GM18909 (cell line): ENCODE measurements at regions not wholly inside any gene's neighbourhood (a gene's known extent, or its start where the extent isn't known, plus 50 kb on each side); places are given as distances from the start of the nearest gene placed in this dataset.
A peak's percentile ranks its signal among the peaks of the same experiment; 100 is the strongest.

Experiments used
- ATAC-seq: cut with Tn5 transposase; IDR thresholded peaks from one replicate; pipeline ENCODE4 v1.9.1; 2021; ENCODE audit warnings: mild to moderate bottlenecking; ENCODE audit not compliant: unreplicated experiment, poor library complexity

DNA sequence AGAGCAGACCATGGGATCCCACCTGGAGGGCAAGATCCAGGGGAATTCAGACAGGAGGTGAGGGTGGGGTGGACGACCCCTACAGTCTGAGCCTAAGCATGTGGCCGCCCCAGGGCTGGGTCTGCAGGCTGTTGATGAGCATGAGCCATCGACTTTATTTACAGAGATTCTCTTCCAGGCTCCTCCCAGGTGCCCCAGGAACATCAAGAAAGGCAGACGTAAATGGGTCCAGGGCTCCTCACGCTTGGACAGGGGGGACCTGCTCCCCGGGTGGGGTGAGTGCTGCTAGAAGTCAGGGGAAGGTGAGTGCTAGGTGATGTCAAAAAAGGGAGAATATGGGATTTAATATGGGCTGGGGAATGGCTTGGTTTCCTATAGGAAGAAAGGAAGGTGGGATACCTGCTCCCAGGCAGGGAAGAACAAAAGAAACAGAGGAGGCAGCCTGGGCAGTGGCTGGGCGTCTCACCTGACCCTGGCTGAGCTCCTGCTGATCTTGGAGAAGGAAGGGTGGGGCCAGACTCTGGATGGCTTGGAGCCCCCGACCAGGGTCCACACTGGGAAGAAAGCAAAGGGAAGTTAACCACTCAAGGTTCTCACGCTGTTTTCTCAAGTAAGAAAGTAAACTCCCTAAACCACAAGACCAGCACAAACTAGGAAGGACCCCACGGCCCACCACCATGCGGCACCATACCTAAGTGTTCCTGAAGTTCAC lies 162.1 kb upstream of the SHH start:
- no peak for ATAC-seq

DNA sequence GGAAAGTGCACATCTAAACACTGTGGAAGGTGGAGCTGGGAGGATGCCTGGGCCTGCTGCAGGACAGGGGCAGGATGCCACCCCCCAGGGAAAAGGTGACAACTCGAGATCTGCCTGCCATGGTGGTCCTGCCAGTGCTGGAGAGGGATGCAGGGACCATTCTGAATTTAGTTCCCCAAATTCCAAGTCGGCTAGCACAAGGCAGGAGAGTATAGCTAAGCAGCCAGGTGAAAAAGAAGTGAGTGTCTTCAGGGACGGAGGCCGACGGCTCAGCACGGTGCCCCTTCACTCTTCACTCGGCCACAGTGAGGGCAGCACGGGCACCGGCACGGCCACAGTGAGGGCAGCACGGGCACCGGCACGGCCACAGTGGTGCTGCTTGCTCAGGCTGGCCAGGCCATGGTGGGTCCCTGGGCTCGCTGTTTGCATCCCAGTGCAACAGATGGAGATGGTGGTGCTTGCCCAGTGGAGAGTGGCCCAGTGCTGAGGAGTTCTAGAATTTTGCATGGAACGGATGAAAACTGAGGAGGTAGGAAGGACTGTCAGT lies 161.3 kb upstream of the SHH start:
- ATAC-seq, result no peak

DNA sequence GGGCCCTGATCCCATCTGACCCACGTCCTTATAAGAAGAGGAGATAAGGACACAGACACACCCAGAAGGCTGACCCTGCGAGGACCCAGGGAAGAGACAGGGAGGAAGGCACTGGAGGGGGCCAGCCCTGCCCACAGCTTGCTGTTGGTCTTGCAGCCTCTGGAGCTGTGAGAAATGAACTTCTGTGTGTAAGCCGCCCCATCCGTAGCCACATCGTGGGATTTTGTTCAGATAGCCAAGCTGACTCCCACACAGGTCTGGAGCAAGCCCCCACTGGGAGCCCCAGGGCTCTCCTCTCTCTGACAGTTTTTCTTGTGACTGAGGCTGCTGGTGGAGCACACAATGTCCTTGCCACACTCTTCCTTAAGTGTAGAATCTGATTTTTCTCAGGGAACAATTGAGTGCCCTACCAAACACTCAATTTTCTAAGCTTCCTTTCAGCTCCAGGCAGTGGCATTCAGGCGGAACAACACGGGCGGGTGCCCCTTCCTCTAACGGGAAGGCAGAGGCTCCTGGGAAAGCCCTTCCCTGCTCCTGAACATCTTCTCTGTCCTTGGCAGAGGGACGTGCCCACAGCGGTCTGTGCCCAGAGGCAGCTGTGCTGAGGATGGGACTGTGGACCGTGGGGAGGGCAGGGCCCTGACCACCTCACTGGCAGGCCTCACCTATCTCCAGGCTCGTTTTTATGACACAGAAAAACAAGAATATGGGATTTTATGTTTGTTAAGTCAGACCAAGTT lies 160.6 kb upstream of the SHH start:
- ATAC-seq, result no peak

DNA sequence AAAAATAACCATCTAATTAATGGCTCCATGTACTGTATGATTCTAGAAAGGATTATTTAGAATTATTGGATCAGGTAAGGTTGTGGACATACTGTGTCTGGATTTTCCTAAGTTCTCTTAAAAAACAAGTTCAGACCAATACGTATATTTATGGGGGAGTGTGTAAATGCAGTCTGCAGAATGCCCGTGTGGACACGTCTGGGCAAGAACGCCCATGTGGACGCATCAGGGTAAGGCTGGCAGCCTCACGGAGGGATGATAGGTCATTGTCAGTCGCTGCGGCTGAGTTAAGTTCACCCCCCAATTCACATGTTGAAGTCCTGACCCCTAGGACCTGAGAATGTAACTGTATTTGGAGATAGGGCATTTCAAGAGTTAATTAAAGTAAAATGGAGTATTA lies 160.0 kb upstream of the SHH start:
- ATAC-seq, result no peak

DNA sequence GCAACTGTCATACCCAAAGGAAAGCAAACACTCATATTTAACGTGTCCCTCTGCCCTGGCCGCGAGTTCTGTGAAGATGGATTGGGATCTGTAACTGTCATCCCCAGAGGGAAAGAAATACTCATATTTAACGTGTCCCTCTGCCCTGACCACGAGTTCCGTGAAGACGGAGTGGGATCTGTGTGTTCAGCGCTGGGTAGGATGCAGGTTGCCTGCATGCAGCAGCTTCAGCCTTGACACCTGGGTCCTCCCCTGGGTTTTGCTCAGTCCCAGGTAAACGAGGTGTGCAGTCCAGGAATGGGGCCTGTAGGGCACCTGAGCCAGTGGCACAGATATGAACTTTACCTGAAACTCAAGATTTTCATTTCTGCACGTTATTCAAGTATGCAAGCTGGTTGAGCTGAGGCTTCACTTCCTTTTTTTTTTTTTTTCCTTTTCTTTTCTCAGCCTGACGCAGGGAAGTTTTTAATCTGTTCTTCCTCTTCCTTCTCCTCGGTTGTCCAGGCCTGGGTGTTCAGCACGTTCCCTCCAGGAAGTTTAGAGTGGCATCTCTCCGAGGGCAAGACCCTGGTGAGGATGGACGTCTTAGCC lies 159.0 kb upstream of the SHH start:
- ATAC-seq, result no peak

DNA sequence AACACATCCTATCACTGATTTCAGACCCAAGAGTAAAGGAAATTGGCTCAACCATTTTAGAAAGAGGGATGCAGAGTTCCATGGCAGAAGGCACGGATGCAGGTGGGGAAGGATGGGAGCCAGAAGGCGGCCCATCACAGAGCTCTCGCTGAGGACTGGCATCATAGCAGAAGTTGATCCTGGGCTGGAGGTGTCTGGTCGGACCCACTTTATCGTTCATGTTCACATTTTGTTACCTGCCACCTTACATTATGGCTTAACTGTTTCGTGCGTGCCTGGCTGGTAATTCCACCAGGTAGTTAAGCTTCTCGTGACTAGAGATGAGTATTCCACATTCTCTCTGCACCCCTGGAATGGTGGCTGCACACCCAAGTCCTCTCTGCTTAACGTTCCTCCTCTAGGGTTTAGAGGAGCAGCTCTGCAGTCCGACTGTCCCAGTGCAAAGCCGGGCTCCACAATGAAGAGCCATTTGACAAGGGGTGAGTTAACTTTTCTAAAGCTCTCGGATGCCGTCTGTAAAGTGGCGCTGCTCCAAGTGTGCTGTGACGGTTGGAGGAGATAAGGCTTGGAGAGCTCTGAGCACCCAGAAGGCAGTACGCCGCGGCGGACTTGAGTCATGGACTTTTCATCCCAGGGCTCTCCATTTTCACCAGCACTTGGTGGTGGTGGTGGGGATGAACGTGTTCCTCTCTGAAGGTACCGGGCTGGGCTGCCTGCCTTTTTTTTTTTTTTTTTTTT lies 157.1 kb upstream of the SHH start:
- no peak for ATAC-seq

DNA sequence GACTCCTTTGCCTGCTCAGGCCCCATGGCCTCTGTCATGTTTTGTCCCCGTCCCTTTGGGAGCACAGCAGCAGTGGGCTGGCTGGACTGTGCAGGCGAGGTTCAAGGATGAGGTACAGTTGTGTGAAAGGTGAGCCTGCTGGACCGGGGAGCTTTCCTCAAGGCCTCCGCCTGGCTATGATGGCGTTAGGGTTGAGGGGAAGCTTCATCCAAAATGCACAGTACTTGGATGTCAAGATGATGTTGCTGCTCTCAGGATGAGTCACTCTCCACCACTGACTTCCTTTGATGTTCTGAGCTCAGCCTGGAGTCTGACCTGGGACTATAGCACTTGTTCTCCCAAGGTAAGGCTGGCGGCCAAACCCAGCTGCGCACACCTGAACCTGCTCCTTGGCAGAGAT lies 152.7 kb upstream of the SHH start:
- ATAC-seq, result no peak

DNA sequence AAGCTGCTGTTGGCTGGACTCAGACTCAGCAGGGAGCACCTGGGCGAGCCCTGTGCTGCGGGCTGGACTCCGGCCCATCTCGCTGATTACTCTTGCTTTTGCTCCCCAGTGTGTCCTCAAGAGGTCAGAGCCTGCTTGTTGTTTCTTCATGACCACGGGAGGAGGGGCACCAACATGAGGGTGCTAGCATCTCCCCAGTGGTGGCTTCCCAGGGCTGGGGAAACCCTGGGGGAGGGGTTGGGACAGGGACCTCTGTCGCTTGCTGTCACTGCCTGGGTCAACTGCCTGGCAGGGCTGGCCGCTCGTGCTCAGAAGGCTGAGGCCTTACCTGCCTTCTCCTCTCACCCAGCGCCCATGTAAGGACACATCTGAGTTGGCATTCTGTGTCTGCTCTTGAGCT lies 152.3 kb upstream of the SHH start:
- no peak for ATAC-seq

DNA sequence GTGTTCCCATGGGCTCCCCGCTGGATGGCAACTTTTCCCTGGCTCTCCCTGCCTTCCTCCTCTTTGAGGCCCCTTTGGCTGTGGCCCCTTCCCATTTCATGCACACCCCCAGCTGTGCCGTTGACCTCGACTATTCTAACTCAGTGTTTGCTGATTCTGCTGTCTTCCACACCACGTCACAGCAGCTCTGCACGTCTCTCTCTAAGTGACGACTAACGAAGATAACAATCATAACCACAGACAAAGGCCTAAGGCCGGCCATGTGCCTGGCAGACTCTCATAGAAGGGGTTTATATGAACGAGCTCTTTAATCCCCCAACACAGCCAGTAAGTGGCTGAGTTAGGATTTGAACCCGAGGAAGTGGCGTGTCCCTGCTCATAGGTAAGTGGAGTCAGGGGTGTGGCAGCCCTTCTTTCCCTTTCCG lies 151.5 kb upstream of the SHH start:
- no peak for ATAC-seq

DNA sequence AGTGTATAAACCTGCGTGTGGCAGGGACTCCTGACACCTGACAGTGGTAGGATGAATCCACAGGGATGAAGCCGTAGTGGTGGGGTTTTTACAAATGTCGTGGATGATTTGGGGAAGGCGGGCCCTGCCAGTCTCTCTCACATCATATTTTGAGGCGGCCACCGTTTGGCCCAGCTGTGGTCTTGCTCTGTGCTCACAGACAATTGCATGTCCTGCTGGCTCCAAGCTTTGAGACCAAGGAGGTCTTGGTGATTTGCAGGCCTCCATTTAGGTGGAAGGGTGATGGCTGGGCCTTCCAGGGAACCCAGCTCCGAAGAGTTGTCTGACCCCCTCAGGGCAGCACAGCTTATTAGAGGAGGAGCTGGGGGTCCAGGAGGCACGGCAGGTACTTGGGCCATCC lies 151.1 kb upstream of the SHH start:
- ATAC-seq, result no peak

DNA sequence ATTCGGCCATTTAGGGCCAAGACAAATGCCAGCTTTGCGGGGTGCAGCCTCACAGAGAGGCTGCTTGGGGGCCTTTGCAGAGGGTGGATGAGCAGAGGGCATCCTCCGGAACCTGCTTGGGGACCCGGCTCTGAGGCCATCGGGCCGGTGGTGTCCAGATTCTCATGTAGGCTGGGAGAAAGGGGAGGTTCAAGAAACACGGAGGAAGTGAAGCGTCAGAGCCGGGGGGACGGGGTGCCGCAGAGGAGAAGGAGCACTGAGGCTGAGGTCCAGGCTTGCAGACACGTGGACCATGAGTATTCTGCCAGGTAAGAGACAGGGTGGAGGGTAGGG lies 150.7 kb upstream of the SHH start:
- ATAC-seq, result no peak

DNA sequence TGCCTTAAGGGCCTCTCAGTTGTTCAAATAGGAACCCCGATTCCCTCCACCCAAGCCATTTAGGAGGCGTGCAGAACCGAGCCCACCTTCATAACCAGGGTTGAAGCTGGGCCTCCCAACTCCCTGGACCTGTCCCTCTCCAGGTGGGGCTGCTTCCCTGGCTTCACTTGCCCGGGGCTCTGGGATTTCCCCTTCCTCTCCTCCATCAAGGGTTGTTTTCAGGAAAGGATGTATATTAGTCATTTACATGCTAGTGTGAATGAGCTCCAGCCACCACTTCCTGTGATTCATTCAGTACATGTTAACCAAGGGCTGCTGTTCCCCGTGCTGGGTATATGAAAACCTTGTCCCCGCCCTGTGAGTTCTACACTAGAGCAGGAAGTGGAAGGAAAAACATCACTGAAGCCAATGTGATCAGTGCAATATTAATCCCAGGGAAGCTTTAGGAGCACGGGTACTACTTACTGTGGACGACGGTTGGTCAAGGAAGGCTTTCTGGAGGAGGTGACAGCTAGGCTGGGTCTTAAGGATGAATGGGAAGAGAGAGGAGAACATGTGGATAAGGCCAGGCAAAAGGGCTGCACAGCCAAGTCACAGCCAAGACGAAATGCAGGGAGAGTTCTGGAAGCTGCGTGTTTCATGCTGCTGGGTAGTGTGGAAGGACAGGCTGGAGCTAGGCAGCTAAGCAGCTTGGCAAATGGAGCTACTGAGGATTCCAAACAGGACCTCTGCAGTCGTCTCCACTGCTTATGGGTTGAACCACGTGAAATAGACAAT lies 150.1 kb upstream of the SHH start:
- ATAC-seq, result peak; percentile 46

DNA sequence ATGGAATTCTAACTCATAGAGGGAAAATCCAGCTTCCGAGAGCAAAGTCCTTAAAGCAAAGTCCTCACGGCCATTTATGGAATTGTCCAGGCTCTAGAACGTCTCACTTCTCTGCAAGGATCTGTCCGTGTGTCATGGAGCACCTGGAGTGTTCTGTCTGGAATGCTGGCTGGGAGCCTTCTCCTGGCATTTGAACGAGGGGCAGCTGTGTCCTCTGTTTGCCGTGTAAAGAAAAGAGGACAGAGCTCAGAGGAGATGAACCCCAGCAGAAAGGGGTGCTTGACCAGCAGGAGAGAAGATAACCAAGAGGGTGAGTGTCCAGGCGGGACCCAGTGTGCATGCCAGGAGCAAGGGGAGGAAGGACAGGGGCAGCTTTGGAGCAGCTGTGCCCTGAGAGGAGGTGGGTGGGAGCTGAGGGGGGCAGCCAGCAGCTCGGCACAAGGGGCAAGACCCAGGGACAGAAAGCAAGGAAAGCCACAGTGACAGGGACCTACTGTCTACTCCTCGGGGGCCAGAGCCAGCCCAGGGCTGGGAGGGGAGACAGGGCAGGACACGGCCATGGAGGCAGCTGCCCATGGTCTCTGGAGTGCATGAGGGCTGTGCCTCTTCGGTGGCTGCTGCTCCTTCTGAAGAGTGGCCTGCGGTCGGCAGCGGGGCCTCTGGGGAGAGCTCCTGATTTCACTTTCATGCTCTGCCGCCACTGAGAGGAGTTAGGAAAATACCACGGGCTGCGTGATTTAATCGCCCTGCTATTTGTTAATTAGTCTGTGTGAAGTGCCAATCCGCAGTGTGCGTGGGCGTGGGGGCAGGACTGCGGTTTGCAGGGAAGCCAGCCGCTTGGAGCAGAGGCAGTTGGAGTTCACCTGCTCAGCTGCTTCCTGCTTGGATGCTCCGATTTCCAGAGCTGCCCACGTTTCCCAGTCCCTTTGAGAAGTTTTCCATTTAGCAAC lies 149.3 kb upstream of the SHH start:
- ATAC-seq, result no peak

DNA sequence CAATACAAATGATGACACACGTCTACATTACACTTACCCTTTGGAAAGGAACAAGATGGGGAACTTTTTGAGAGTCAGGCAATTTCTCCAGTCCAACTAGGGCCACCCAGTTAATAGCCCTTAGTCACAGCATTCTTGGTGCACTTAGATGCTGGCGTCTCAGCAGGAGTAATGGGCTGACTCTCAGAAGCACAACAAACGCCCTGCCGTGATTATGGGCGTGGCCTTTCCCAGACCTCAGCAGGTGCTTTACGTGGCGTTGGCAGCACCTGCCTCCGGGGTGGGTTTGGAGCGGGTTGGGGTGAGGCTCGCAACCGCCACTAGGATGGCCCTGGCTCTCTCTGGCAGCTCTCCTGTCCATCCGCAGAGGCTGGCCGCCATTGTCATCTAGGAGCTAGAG lies 147.6 kb upstream of the SHH start:
- ATAC-seq, result no peak

DNA sequence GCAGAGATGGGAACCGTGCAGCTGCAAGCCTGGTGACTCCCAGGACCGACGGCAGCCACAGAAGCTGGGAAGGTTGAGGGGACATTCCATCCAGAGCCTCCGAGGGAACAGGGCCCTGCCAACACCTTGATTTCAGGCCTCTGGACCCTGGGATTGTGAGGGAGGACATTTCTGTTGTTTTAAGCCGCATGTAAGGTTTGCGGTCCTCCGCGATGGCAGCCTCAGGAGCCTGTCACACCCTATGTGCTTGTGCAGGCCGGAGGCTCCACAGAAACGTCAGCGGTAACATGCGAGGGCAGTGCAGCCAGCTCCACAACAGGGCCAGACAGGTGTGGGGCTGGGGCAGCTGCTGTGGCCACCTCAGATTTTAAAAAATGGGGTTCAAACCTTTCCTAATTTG lies 144.7 kb upstream of the SHH start:
- no peak for ATAC-seq

DNA sequence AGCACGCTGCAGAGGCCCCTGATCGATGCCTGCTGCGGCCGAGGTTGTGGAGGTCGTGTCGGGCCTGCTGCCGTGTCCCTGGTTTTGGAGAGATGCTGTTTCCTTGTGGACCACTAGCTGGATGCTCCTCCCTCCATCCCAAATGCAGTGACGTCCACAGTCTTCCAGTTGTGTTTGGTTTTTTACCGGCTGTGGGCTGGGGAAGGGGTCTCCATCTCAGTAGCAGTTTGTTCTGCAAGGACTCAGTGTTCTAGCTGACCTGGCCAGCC lies 143.0 kb upstream of the SHH start:
- no peak for ATAC-seq

DNA sequence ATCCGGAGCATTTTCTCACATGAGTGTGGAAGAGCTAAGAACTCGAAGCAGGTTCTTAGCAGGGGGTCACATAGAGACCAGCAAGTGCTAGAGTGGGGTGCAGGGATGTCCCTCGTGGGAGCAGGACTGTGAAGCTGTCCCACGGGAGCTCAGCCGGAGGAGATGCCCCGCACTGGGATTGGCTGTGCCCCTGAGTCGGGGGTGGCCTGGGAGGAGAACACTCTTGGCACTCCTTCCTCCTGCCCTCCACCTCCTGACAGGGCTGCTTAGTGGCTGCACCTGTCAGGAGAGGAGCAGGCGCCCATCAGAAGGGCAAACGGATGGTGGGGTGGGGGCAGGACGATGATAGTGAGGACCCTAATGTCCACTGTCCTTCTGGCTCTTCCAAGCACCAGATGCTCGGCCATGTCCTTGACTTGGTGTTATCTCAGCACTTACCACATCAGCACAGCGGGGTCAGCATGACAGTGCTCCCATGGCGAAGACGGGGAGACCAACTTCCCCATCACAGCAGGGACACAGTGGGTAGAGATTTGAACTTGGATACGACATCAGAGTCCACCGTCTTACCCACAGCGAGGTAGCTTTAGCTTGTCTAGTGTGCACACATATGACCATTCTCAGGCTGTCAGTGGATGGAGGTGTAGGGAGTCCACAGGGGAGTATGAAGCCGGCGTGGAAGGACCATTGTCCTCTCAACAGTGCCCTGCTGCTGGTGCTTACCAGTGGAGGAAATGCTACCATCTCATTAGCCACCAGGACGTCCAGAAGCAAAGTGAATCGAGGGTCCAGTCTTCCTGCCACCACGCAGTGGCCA lies 142.5 kb upstream of the SHH start:
- ATAC-seq, result no peak

DNA sequence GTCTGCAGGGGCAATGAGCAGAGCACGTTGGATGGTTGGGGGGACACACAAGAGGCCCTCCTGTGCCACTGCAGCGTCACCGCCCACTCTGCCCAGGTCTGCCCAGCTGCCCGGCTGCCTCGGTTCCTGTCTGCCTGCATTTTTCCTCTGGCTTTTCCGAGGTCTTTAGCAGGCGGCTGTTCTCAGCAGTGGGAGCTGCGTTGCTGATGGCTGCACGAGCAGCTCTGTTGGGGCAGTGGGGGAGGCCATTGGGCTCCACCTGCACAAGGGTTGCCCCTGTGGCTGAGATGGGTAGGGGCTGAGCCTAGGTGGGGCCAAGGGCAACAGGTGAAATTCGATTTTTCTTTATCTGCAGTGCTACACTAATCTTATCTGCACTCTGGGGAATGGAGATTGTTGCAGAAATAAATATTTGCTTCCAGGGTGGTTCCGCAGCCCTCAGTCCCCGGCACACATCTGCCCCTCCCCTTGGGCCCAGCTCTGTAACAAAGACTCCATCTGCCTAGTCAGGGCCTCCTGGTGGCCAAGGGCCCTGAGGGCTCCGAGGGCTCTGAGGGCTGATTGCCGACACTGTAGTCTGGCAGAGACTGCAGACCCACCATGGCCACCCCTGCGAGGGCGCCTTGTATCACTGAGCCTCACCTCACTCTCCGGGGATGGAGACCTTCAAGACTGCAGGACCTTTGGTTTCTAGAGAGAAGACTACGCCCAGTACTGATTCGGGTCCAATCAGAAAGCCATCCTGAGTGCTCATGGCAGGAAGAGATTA lies 141.7 kb upstream of the SHH start:
- ATAC-seq, result no peak
